ENCODE measurements at regions not wholly inside any gene's neighbourhood (a gene's known extent, or its start where the extent isn't known, plus 50 kb on each side); places are given as distances from the start of the nearest gene placed in this dataset.
"Not testable (repeated sequence)": the region's sequence is repeated elsewhere in the genome, so short reads cannot be mapped to it uniquely, and the experiment has no call there.

- DNase-seq (ENCODE audit: low read depth in 2 of 2) = no peak
These were observed 51.5 kb upstream of the PHF21B start for GRCh38 chr22:45061332-45061731.

GRCh38 chr22:45064313-45065278 is 54.8 kb upstream of the PHF21B start:
- DNase-seq (ENCODE audit: low read depth in 2 of 2) = peak; percentile 60 to 62

GRCh38 chr22:45065726-45066125 is 55.9 kb upstream of the PHF21B start:
- no peak for DNase-seq (ENCODE audit: low read depth in 2 of 2)

GRCh38 chr22:45067731-45068130 is 57.9 kb upstream of the PHF21B start:
- DNase-seq (ENCODE audit: low read depth in 2 of 2) = no peak

GRCh38 chr22:45069925-45070324 is 60.1 kb upstream of the PHF21B start:
- DNase-seq (ENCODE audit: low read depth in 2 of 2) = no peak

- DNase-seq (ENCODE audit: low read depth in 2 of 2) = no peak
These were observed 61.8 kb upstream of the PHF21B start for GRCh38 chr22:45071618-45072017.

GRCh38 chr22:45072322-45072903 is 62.6 kb upstream of the PHF21B start:
- no peak for DNase-seq (ENCODE audit: low read depth in 2 of 2)

GRCh38 chr22:45073064-45073463 is 63.3 kb upstream of the PHF21B start:
- no peak for DNase-seq (ENCODE audit: low read depth in 2 of 2)

GRCh38 chr22:45077286-45077685 is 67.5 kb upstream of the PHF21B start:
- no peak for DNase-seq (ENCODE audit: low read depth in 2 of 2)

- DNase-seq (ENCODE audit: low read depth in 2 of 2) = no peak
These were observed 68.1 kb upstream of the PHF21B start for GRCh38 chr22:45077826-45078334.

GRCh38 chr22:45082795-45083194 is 73.0 kb upstream of the PHF21B start:
- no peak for DNase-seq (ENCODE audit: low read depth in 2 of 2)

GRCh38 chr22:45083659-45084305 is 74.0 kb upstream of the PHF21B start:
- peak; percentile 40 to 44 for DNase-seq (ENCODE audit: low read depth in 2 of 2)

GRCh38 chr22:45084400-45084920 is 74.7 kb upstream of the PHF21B start:
- DNase-seq (ENCODE audit: low read depth in 2 of 2) = no peak

GRCh38 chr22:45087802-45088201 is 75.9 kb upstream of the NUP50 start:
- DNase-seq (ENCODE audit: low read depth in 2 of 2) = no peak

GRCh38 chr22:45088576-45088975 is 75.1 kb upstream of the NUP50 start:
- DNase-seq (ENCODE audit: low read depth in 2 of 2) = no peak

- DNase-seq (ENCODE audit: low read depth in 2 of 2) = no peak
These were observed 73.2 kb upstream of the NUP50 start for GRCh38 chr22:45090497-45090910.

GRCh38 chr22:45091254-45091854 is 72.4 kb upstream of the NUP50 start:
- DNase-seq (ENCODE audit: low read depth in 2 of 2) = no peak

GRCh38 chr22:45091875-45092274 is 71.8 kb upstream of the NUP50 start:
- not testable (repeated sequence) for DNase-seq (ENCODE audit: low read depth in 2 of 2)

- DNase-seq (ENCODE audit: low read depth in 2 of 2) = no peak
These were observed 71.1 kb upstream of the NUP50 start for GRCh38 chr22:45092644-45093043.

GRCh38 chr22:45093609-45094008 is 70.1 kb upstream of the NUP50 start:
- DNase-seq (ENCODE audit: low read depth in 2 of 2) = no peak

GRCh38 chr22:45094081-45094720 is 69.5 kb upstream of the NUP50 start:
- no peak for DNase-seq (ENCODE audit: low read depth in 2 of 2)

Data from stimulated activated CD4-positive, alpha-beta T cell treated with anti-CD3 and anti-CD28 coated beads, Interleukin-15, amount 100 ng/mL, for 48 hours (primary cell).